HL-60 (cell line): ENCODE measurements at regions not wholly inside any gene's neighbourhood (a gene's known extent, or its start where the extent isn't known, plus 50 kb on each side); places are given as distances from the start of the nearest gene placed in this dataset.

Experiments
- CTCF ChIP-seq: IDR thresholded peaks from one replicate; pipeline ENCODE4 v1.5.1; 2011; ENCODE audit warnings: low read length, control low read depth, inconsistent platforms; ENCODE audit not compliant: insufficient read depth
- GABPA ChIP-seq: IDR thresholded peaks from 2 replicates; pipeline ENCODE4 v1.6.1; 2012; ENCODE audit warnings: low read depth
- POLR2AphosphoS5 ChIP-seq: IDR thresholded peaks from 2 replicates; pipeline ENCODE4 v1.6.1; 2012; ENCODE audit warnings: low read depth
- SPI1 ChIP-seq: IDR thresholded peaks from 2 replicates; pipeline ENCODE4 v1.6.1; 2012; ENCODE audit warnings: low read depth, mild to moderate bottlenecking, borderline replicate concordance

GRCh38 chr15:66878761-66879160 is 176.7 kb downstream of the SMAD6 start:
- TF ChIP-seq POLR2AphosphoS5: no peak
- no peak for TF ChIP-seq CTCF
- no peak for TF ChIP-seq SPI1
- TF ChIP-seq GABPA: no peak
